ENCODE measurements at regions not wholly inside any gene's neighbourhood (a gene's known extent, or its start where the extent isn't known, plus 50 kb on each side); places are given as distances from the start of the nearest gene placed in this dataset.
"Not testable (repeated sequence)": the region's sequence is repeated elsewhere in the genome, so short reads cannot be mapped to it uniquely, and the experiment has no call there.

GRCh38 chr16:32884556-32884955, 208.6 kb upstream of the TP53TG3 start:
- H3K4me3 ChIP-seq; H3K4me1 ChIP-seq; ATAC-seq; H3K27ac ChIP-seq; DNase-seq; H3K9me3 ChIP-seq; intact Hi-C loops (cut with DNase I); H3K36me3 ChIP-seq (ENCODE audit: insufficient read depth in 1 of 2, low read depth in 1 of 2); H3K27me3 ChIP-seq (ENCODE audit: insufficient read depth in 3 of 3, low read length in 2 of 3): not testable (repeated sequence)
- 67 to 90% (median 72%) methylated on average over 1 to 10 of the region's 22 CpGs for WGBS, 3 donors

- H3K27ac ChIP-seq; H3K27me3 ChIP-seq (ENCODE audit: insufficient read depth in 3 of 3, low read length in 2 of 3); H3K4me3 ChIP-seq; H3K9me3 ChIP-seq; H3K36me3 ChIP-seq (ENCODE audit: insufficient read depth in 1 of 2, low read depth in 1 of 2); intact Hi-C loops (cut with DNase I); H3K4me1 ChIP-seq: not testable (repeated sequence)
- peak; percentile 72 to 88 (median 80) for ATAC-seq
- 54 to 94% (median 73%) methylated on average over 2 to 5 of the region's 10 CpGs for WGBS, 3 donors
- DNase-seq = peak in 1 of 2 donors; percentile 48
Measured at GRCh38 chr16:32882328-32882857, 206.4 kb upstream of the TP53TG3 start.

GRCh38 chr16:32881631-32882030, 205.7 kb upstream of the TP53TG3 start:
- DNase-seq; H3K27ac ChIP-seq; H3K4me3 ChIP-seq; H3K27me3 ChIP-seq (ENCODE audit: insufficient read depth in 3 of 3, low read length in 2 of 3); H3K9me3 ChIP-seq; H3K36me3 ChIP-seq (ENCODE audit: insufficient read depth in 1 of 2, low read depth in 1 of 2); intact Hi-C loops (cut with DNase I); H3K4me1 ChIP-seq: not testable (repeated sequence)
- ATAC-seq = peak; percentile 40 to 73 (median 50)
- 73 to 100% (median 94%) methylated on average over 2 of the region's 3 CpGs for WGBS, 3 donors

- H3K9me3 ChIP-seq; H3K36me3 ChIP-seq (ENCODE audit: insufficient read depth in 1 of 2, low read depth in 1 of 2); DNase-seq; ATAC-seq; H3K4me1 ChIP-seq; H3K27me3 ChIP-seq (ENCODE audit: insufficient read depth in 3 of 3, low read length in 2 of 3); H3K4me3 ChIP-seq; H3K27ac ChIP-seq; intact Hi-C loops (cut with DNase I): not testable (repeated sequence)
- 87 to 93% (median 91%) methylated on average over 6 to 8 of the region's 10 CpGs for WGBS, 3 donors
Measured at GRCh38 chr16:32880009-32880408, 204.0 kb upstream of the TP53TG3 start.

- DNase-seq; H3K27ac ChIP-seq; H3K4me1 ChIP-seq; intact Hi-C loops (cut with DNase I); H3K36me3 ChIP-seq (ENCODE audit: insufficient read depth in 1 of 2, low read depth in 1 of 2); H3K9me3 ChIP-seq; H3K27me3 ChIP-seq (ENCODE audit: insufficient read depth in 3 of 3, low read length in 2 of 3); H3K4me3 ChIP-seq: not testable (repeated sequence)
- ATAC-seq = peak in 3 of 4 donors; percentile 16 to 51 (median 42)
- no CpG with 5 or more reads among the region's 5 CpGs for WGBS, 3 donors
Measured at GRCh38 chr16:32876718-32877117, 200.8 kb upstream of the TP53TG3 start.

GRCh38 chr16:32873783-32874182, 197.8 kb upstream of the TP53TG3 start:
- intact Hi-C loops (cut with DNase I); H3K36me3 ChIP-seq (ENCODE audit: insufficient read depth in 1 of 2, low read depth in 1 of 2); H3K4me3 ChIP-seq; H3K9me3 ChIP-seq; H3K27ac ChIP-seq; H3K4me1 ChIP-seq; H3K27me3 ChIP-seq (ENCODE audit: insufficient read depth in 3 of 3, low read length in 2 of 3); DNase-seq: not testable (repeated sequence)
- peak; percentile 37 to 73 (median 68) for ATAC-seq
- no CpG with 5 or more reads among the region's 10 CpGs for WGBS, 3 donors

- H3K27me3 ChIP-seq (ENCODE audit: insufficient read depth in 3 of 3, low read length in 2 of 3); intact Hi-C loops (cut with DNase I); DNase-seq; H3K9me3 ChIP-seq; H3K4me1 ChIP-seq; H3K27ac ChIP-seq; H3K36me3 ChIP-seq (ENCODE audit: insufficient read depth in 1 of 2, low read depth in 1 of 2); H3K4me3 ChIP-seq: not testable (repeated sequence)
- peak in 3 of 4 donors; percentile 40 to 47 (median 45) for ATAC-seq
- WGBS, 3 donors = no CpG with 5 or more reads among the region's 8 CpGs
Measured at GRCh38 chr16:32873120-32873519, 197.2 kb upstream of the TP53TG3 start.

- H3K27ac ChIP-seq; DNase-seq; H3K9me3 ChIP-seq; H3K4me1 ChIP-seq; H3K36me3 ChIP-seq (ENCODE audit: insufficient read depth in 1 of 2, low read depth in 1 of 2); H3K27me3 ChIP-seq (ENCODE audit: insufficient read depth in 3 of 3, low read length in 2 of 3); H3K4me3 ChIP-seq; intact Hi-C loops (cut with DNase I): not testable (repeated sequence)
- WGBS, 3 donors = no CpG with 5 or more reads among the region's 17 CpGs
- peak; percentile 49 to 62 (median 50) for ATAC-seq
Measured at GRCh38 chr16:32870628-32871027, 194.7 kb upstream of the TP53TG3 start.

GRCh38 chr16:32868334-32868733, 192.4 kb upstream of the TP53TG3 start:
- 47 to 62% (median 52%) methylated on average over 3 to 5 of the region's 8 CpGs for WGBS, 3 donors
- H3K27ac ChIP-seq; intact Hi-C loops (cut with DNase I); H3K9me3 ChIP-seq; H3K27me3 ChIP-seq (ENCODE audit: insufficient read depth in 3 of 3, low read length in 2 of 3); H3K4me3 ChIP-seq; H3K36me3 ChIP-seq (ENCODE audit: insufficient read depth in 1 of 2, low read depth in 1 of 2); H3K4me1 ChIP-seq: not testable (repeated sequence)
- peak; percentile 70 to 76 (median 74) for ATAC-seq
- peak; percentile 51 to 81 for DNase-seq

GRCh38 chr16:32865284-32865683, 189.3 kb upstream of the TP53TG3 start:
- H3K4me3 ChIP-seq; DNase-seq; H3K9me3 ChIP-seq; H3K27ac ChIP-seq; H3K27me3 ChIP-seq (ENCODE audit: insufficient read depth in 3 of 3, low read length in 2 of 3); intact Hi-C loops (cut with DNase I); H3K36me3 ChIP-seq (ENCODE audit: insufficient read depth in 1 of 2, low read depth in 1 of 2); H3K4me1 ChIP-seq: not testable (repeated sequence)
- ATAC-seq = peak; percentile 50 to 68 (median 57)
- no CpG with 5 or more reads among the region's 9 CpGs for WGBS, 3 donors

- WGBS, 3 donors = 69 to 75% (median 72%) methylated on average over 6 to 7 of the region's 10 CpGs
Measured at GRCh38 chr16:32861476-32862201, 185.7 kb upstream of the TP53TG3 start.

More at GRCh38 chr16:32861476-32862201, 185.7 kb upstream of the TP53TG3 start:
- H3K9me3 ChIP-seq; DNase-seq; H3K27ac ChIP-seq; H3K36me3 ChIP-seq (ENCODE audit: insufficient read depth in 1 of 2, low read depth in 1 of 2); intact Hi-C loops (cut with DNase I); H3K27me3 ChIP-seq (ENCODE audit: insufficient read depth in 3 of 3, low read length in 2 of 3); H3K4me1 ChIP-seq; H3K4me3 ChIP-seq; ATAC-seq: not testable (repeated sequence)

All from psoas muscle (tissue), 7 donors.